Right kidney (tissue), 1 donor: ENCODE measurements at regions not wholly inside any gene's neighbourhood (a gene's known extent, or its start where the extent isn't known, plus 50 kb on each side); places are given as distances from the start of the nearest gene placed in this dataset.
A peak's percentile ranks its signal among the peaks of the same experiment; 100 is the strongest.

Experiments used
- DNase-seq: peaks from one replicate; pipeline ENCODE4 v3.0.0-alpha.2; 2016

- DNase-seq = no peak
These were observed 199.6 kb upstream of the DIO3 start for GRCh38 chr14:101361451-101362433.

- no peak for DNase-seq
These were observed 198.6 kb upstream of the DIO3 start for GRCh38 chr14:101362529-101363260.

- DNase-seq = no peak
These were observed 198.1 kb upstream of the DIO3 start for GRCh38 chr14:101363261-101363555.

- no peak for DNase-seq
These were observed 197.4 kb upstream of the DIO3 start for GRCh38 chr14:101363880-101364391.

- peak; percentile 68 for DNase-seq
These were observed 196.6 kb upstream of the DIO3 start for GRCh38 chr14:101364503-101365328.

- no peak for DNase-seq
These were observed 195.8 kb upstream of the DIO3 start for GRCh38 chr14:101365329-101366158.

GRCh38 chr14:101367421-101368261, 193.7 kb upstream of the DIO3 start:
- DNase-seq = no peak

GRCh38 chr14:101368629-101369028, 192.7 kb upstream of the DIO3 start:
- no peak for DNase-seq

GRCh38 chr14:101369194-101369915, 191.9 kb upstream of the DIO3 start:
- DNase-seq = no peak

GRCh38 chr14:101369916-101370592, 191.2 kb upstream of the DIO3 start:
- DNase-seq = no peak

- DNase-seq = no peak
These were observed 190.4 kb upstream of the DIO3 start for GRCh38 chr14:101370593-101371569.

GRCh38 chr14:101371799-101372793, 189.2 kb upstream of the DIO3 start:
- no peak for DNase-seq

- no peak for DNase-seq
These were observed 188.2 kb upstream of the DIO3 start for GRCh38 chr14:101372894-101373620.

GRCh38 chr14:101373690-101374295, 187.5 kb upstream of the DIO3 start:
- no peak for DNase-seq
